Gastroesophageal sphincter (tissue), 4 donors: ENCODE measurements at regions not wholly inside any gene's neighbourhood (a gene's known extent, or its start where the extent isn't known, plus 50 kb on each side); places are given as distances from the start of the nearest gene placed in this dataset.

Source experiments
- ATAC-seq: fragments of 150-250 bp; one replicate; pipeline ENCODE4 v1.9.1; 2016; ENCODE audit warnings: mild to moderate bottlenecking, moderate library complexity
- H3K27ac ChIP-seq, 4 donors: fragments of 200-600 bp; sonication (generic) in 3 of 4; 1 replicate in 3 of 4; 2 replicates in 1 of 4; pipeline ENCODE4 v1.5.1; 2016 to 2019
- H3K27me3 ChIP-seq: fragments of 200-600 bp; sonication (generic); one replicate; pipeline ENCODE4 v1.5.1; 2019
- H3K36me3 ChIP-seq, 2 donors: fragments of 200-600 bp; sonication (generic); one replicate each; pipeline ENCODE4 v1.5.1; 2019; ENCODE audit warnings: control low read depth in 1 of 2
- H3K4me1 ChIP-seq, 3 donors: fragments of 200-600 bp; sonication (generic); 1 replicate in 2 of 3; 2 replicates in 1 of 3; pipeline ENCODE4 v1.5.1; 2016 to 2019; ENCODE audit warnings: control low read depth in 2 of 3
- H3K4me3 ChIP-seq, 2 donors: fragments of 200-600 bp; sonication (generic); one replicate each; pipeline ENCODE4 v1.5.1; 2019; ENCODE audit warnings: mild to moderate bottlenecking in 1 of 2, moderate library complexity in 1 of 2
- H3K9me3 ChIP-seq, 3 donors: fragments of 200-600 bp; sonication (generic); one replicate each; pipeline ENCODE4 v1.5.1; 2017 to 2019; ENCODE audit warnings: control low read depth in 2 of 3
- CTCF ChIP-seq, 4 experiments: fragments of 200-600 bp in 2 of 4; fragments of 450-650 bp in 2 of 4; sonication (generic) in 1 of 4; IDR thresholded peaks; one replicate each; pipeline ENCODE4 v1.5.1; 2017 to 2019; ENCODE audit warnings: antibody characterized with exemption in 4 of 4, mild to moderate bottlenecking in 2 of 4, moderate library complexity in 2 of 4
- EP300 ChIP-seq: sonication (generic); formaldehyde crosslinking; IDR thresholded peaks from one replicate; pipeline ENCODE4 v1.6.1; 2017; ENCODE audit warnings: antibody characterized with exemption, mild to moderate bottlenecking
- POLR2A ChIP-seq, 2 donors: fragments of 450-650 bp; IDR thresholded peaks; one replicate each; pipeline ENCODE4 v1.6.1; 2017; ENCODE audit warnings: antibody characterized with exemption in 2 of 2, mild to moderate bottlenecking in 2 of 2, moderate library complexity in 1 of 2
- POLR2AphosphoS5 ChIP-seq: sonication (generic); formaldehyde crosslinking; IDR thresholded peaks from one replicate; pipeline ENCODE4 v1.6.1; 2017; ENCODE audit warnings: antibody characterized with exemption
- WGBS, 2 donors: methylation state at CpG; one replicate each; pipeline ENCODE4 v1.1.5; 2018; ENCODE audit warnings: low coverage in 1 of 2; 5-methylcytosine and 5-hydroxymethylcytosine counted together

- WGBS, 2 donors, result 45 to 50% methylated on average over 1 to 5 of the region's 6 CpGs
- no peaks in the 10 kb centered on the region for H3K27me3 ChIP-seq
- no peak overlapping the region for H3K27ac ChIP-seq
- no peaks in the 10 kb centered on the region for H3K36me3 ChIP-seq
- no peak for ATAC-seq
- no peaks in the 10 kb centered on the region for H3K4me1 ChIP-seq
- H3K4me3 ChIP-seq, result no peak overlapping the region
- TF ChIP-seq EP300 (no peak), CTCF (IDR thresholded peaks at IDR 0.05) (no peak), POLR2AphosphoS5 (no peak), POLR2A (IDR thresholded peaks at IDR 0.05) (no peak)
- H3K9me3 ChIP-seq, result no peaks in the 10 kb centered on the region
Measured at GRCh38 chr21:31456201-31456600, 112.1 kb upstream of the TIAM1 start.

GRCh38 chr21:31455506-31455905, 111.4 kb upstream of the TIAM1 start:
- Histone ChIP-seq H3K9me3 (no peaks in the 10 kb centered on the region), H3K27me3 (no peaks in the 10 kb centered on the region), H3K27ac (no peak overlapping the region), H3K4me1 (no peaks in the 10 kb centered on the region), H3K4me3 (no peak overlapping the region), H3K36me3 (no peaks in the 10 kb centered on the region)
- WGBS, 2 donors, result 28 to 90% methylated on average over 3 to 4 of the region's 4 CpGs
- no peak for TF ChIP-seq POLR2A (IDR thresholded peaks at IDR 0.05)
- TF ChIP-seq POLR2AphosphoS5, result no peak
- no peak for TF ChIP-seq CTCF (IDR thresholded peaks at IDR 0.05)
- no peak for TF ChIP-seq EP300
- no peak for ATAC-seq

- WGBS, 2 donors, result 55% methylated on average over 9 of the region's 9 CpGs; no CpG with 5 or more reads in 1 of the 2 donors
- no peak overlapping the region for H3K27ac ChIP-seq
- no peak overlapping the region for H3K4me3 ChIP-seq
- H3K4me1 ChIP-seq, result no peaks in the 10 kb centered on the region
- TF ChIP-seq POLR2A (IDR thresholded peaks at IDR 0.05), result no peak
- TF ChIP-seq CTCF (IDR thresholded peaks at IDR 0.05), result no peak
- TF ChIP-seq EP300, result no peak
- no peak for TF ChIP-seq POLR2AphosphoS5
- no peaks in the 10 kb centered on the region for H3K27me3 ChIP-seq
- no peaks in the 10 kb centered on the region for H3K36me3 ChIP-seq
- no peaks in the 10 kb centered on the region for H3K9me3 ChIP-seq
- ATAC-seq, result no peak
Measured at GRCh38 chr21:31450980-31451379, 106.9 kb upstream of the TIAM1 start.

- WGBS, 2 donors, result 43 to 78% methylated on average over 4 to 7 of the region's 11 CpGs
- H3K4me3 ChIP-seq, result no peak overlapping the region
- H3K4me1 ChIP-seq, result no peaks in the 10 kb centered on the region
- no peak for TF ChIP-seq CTCF (IDR thresholded peaks at IDR 0.05)
- no peaks in the 10 kb centered on the region for H3K9me3 ChIP-seq
- no peaks in the 10 kb centered on the region for H3K36me3 ChIP-seq
- no peak for ATAC-seq
- H3K27ac ChIP-seq, result no peak overlapping the region
- H3K27me3 ChIP-seq, result no peaks in the 10 kb centered on the region
Measured at GRCh38 chr21:31449921-31450535, 106.0 kb upstream of the TIAM1 start.

- Histone ChIP-seq H3K9me3 (no peaks in the 10 kb centered on the region), H3K36me3 (no peaks in the 10 kb centered on the region), H3K27me3 (no peaks in the 10 kb centered on the region), H3K27ac (no peak overlapping the region), H3K4me3 (no peak overlapping the region), H3K4me1 (no peaks in the 10 kb centered on the region)
- WGBS, 2 donors, result 63 to 100% methylated on average over 1 to 3 of the region's 3 CpGs
- no peak for ATAC-seq
- no peak for TF ChIP-seq CTCF (IDR thresholded peaks at IDR 0.05)
- TF ChIP-seq POLR2A (IDR thresholded peaks at IDR 0.05), result no peak
- no peak for TF ChIP-seq EP300
- no peak for TF ChIP-seq POLR2AphosphoS5
Measured at GRCh38 chr21:31448496-31448895, 104.4 kb upstream of the TIAM1 start.
